IMR-90 (cell line): ENCODE measurements at regions not wholly inside any gene's neighbourhood (a gene's known extent, or its start where the extent isn't known, plus 50 kb on each side); places are given as distances from the start of the nearest gene placed in this dataset.

Experiments
- ATAC-seq: fragments of 200-7000 bp; cut with Tn5 transposase; 2 replicates; pipeline ENCODE4 v1.9.1; 2020; ENCODE audit warnings: low read depth, mild to moderate bottlenecking, moderate library complexity
- BruUV-seq: library from RNA; stranded (reverse); fragments of 400-500 nt; replicated peaks from 2 replicates; lab custom pipeline; 2021; lab: Mats Ljungman, UMichigan
- CTCF ChIA-PET: fragments of 300-600 bp; formaldehyde crosslinking; extraction: SDS; loops from one replicate; lab custom pipeline; 2021; ENCODE audit warnings: antibody characterized with exemption; lab: Yijun Ruan, JAX
- POLR2A ChIA-PET: fragments of 300-600 bp; sonication (Branson Sonifier 250); formaldehyde crosslinking; loops from one replicate; lab custom pipeline; 2022; ENCODE audit warnings: antibody characterized with exemption; ENCODE audit not compliant: unreplicated experiment; lab: Charles Lee
- DNase-seq: peaks from one replicate; pipeline ENCODE4 v3.0.0; 2013
- H2AFZ ChIP-seq: replicated peaks from 2 replicates; pipeline ENCODE3; 2013; ENCODE audit warnings: low read length, mild to moderate bottlenecking; ENCODE audit not compliant: poor library complexity
- H2AK5ac ChIP-seq: 2 replicates; pipeline ENCODE4 v1.6.1; 2013; ENCODE audit warnings: low read depth, low read length, inconsistent platforms
- H2AK9ac ChIP-seq: replicated peaks from 2 replicates; pipeline ENCODE3; 2013; ENCODE audit warnings: mild to moderate bottlenecking, low read depth, low read length, moderate library complexity; ENCODE audit not compliant: poor library complexity
- H2BK120ac ChIP-seq: 2 replicates; pipeline ENCODE4 v1.6.1; 2013; ENCODE audit warnings: low read depth, low read length, inconsistent platforms
- H2BK15ac ChIP-seq: 3 replicates; pipeline ENCODE4 v1.6.1; 2013; ENCODE audit warnings: low read depth, low read length, inconsistent platforms
- H2BK20ac ChIP-seq: 2 replicates; pipeline ENCODE4 v1.6.1; 2013; ENCODE audit warnings: low read depth, mild to moderate bottlenecking, inconsistent platforms, low read length, moderate library complexity
- H2BK5ac ChIP-seq: 2 replicates; pipeline ENCODE4 v1.6.1; 2013; ENCODE audit warnings: mild to moderate bottlenecking, low read depth, low read length, inconsistent platforms; ENCODE audit not compliant: poor library complexity, severe bottlenecking
- H3K14ac ChIP-seq: replicated peaks from 2 replicates; pipeline ENCODE4 v1.6.1; 2013; ENCODE audit warnings: low read depth, low read length, inconsistent platforms
- H3K18ac ChIP-seq: 2 replicates; pipeline ENCODE4 v1.6.1; 2013; ENCODE audit warnings: low read depth, low read length, control low read depth
- H3K23ac ChIP-seq: 2 replicates; pipeline ENCODE4 v1.6.1; 2013; ENCODE audit warnings: low read depth, low read length, inconsistent platforms
- H3K27ac ChIP-seq: 2 replicates; pipeline ENCODE4 v1.5.1; 2013; ENCODE audit warnings: mild to moderate bottlenecking, control low read depth, low read length; ENCODE audit not compliant: insufficient read depth
- H3K27me3 ChIP-seq: 2 replicates; pipeline ENCODE4 v1.6.1; 2013; ENCODE audit warnings: low read length; ENCODE audit not compliant: control insufficient read depth, insufficient read depth
- H3K36me3 ChIP-seq: 2 replicates; pipeline ENCODE4 v1.6.1; 2013; ENCODE audit warnings: low read length, mixed read lengths; ENCODE audit not compliant: control insufficient read depth, insufficient read depth
- H3K4ac ChIP-seq: 2 replicates; pipeline ENCODE4 v1.6.1; 2013; ENCODE audit warnings: low read depth, low read length, inconsistent platforms
- H3K4me1 ChIP-seq: 2 replicates; pipeline ENCODE4 v1.6.1; 2013; ENCODE audit warnings: low read length, mixed read lengths; ENCODE audit not compliant: control insufficient read depth, insufficient read depth
- H3K4me2 ChIP-seq: 2 replicates; pipeline ENCODE4 v1.6.1; 2013; ENCODE audit warnings: low read depth, mild to moderate bottlenecking, control low read depth, low read length, moderate library complexity
- H3K4me3 ChIP-seq: 2 replicates; pipeline ENCODE4 v1.5.1; 2013; ENCODE audit warnings: low read depth, mild to moderate bottlenecking, control low read depth, low read length, moderate library complexity; ENCODE audit not compliant: insufficient read depth
- H3K56ac ChIP-seq: 2 replicates; pipeline ENCODE4 v1.6.1; 2013; ENCODE audit warnings: low read length, inconsistent platforms; ENCODE audit not compliant: insufficient read depth; ENCODE audit errors: extremely low read depth
- H3K79me1 ChIP-seq, 2 experiments: 2 replicates each; pipeline ENCODE4 v1.6.1; 2013; ENCODE audit warnings: low read length in 2 of 2, inconsistent platforms in 1 of 2, low read depth in 1 of 2
- H3K9ac ChIP-seq: 2 replicates; pipeline ENCODE4 v1.6.1; 2013; ENCODE audit warnings: low read depth, low read length, control low read depth
- H3K9me1 ChIP-seq: 2 replicates; pipeline ENCODE4 v1.6.1; 2013; ENCODE audit warnings: low read length, inconsistent platforms; ENCODE audit not compliant: insufficient read depth
- H3K9me3 ChIP-seq: 2 replicates; pipeline ENCODE4 v1.6.1; 2013; ENCODE audit warnings: low read length; ENCODE audit not compliant: control insufficient read depth, insufficient read depth
- H4K20me1 ChIP-seq: 2 replicates; pipeline ENCODE4 v1.6.1; 2013; ENCODE audit warnings: low read length, inconsistent platforms; ENCODE audit not compliant: insufficient read depth
- H4K5ac ChIP-seq: 2 replicates; pipeline ENCODE4 v1.6.1; 2013; ENCODE audit warnings: mild to moderate bottlenecking, low read depth, low read length, control low read depth
- H4K8ac ChIP-seq, 2 experiments: 2 replicates each; pipeline ENCODE4 v1.6.1; 2013; ENCODE audit warnings: low read depth in 2 of 2, low read length in 2 of 2, control low read depth in 1 of 2, inconsistent platforms in 1 of 2
- H4K91ac ChIP-seq: 2 replicates; pipeline ENCODE4 v1.6.1; 2013; ENCODE audit warnings: low read depth, low read length, inconsistent platforms; ENCODE audit not compliant: insufficient read depth
- CEBPB ChIP-seq: IDR thresholded peaks from 2 replicates; pipeline ENCODE4 v1.6.1; 2012; ENCODE audit warnings: low read depth, low read length, improper control_type of control experiment
- MXI1 ChIP-seq: IDR thresholded peaks from 2 replicates; pipeline ENCODE4 v1.6.1; 2012; ENCODE audit warnings: low read depth, mild to moderate bottlenecking, low read length, moderate library complexity, borderline replicate concordance
- POLR2A ChIP-seq: IDR thresholded peaks from 2 replicates; pipeline ENCODE4 v1.6.1; 2012; ENCODE audit warnings: mild to moderate bottlenecking, low read depth, low read length
- RCOR1 ChIP-seq: IDR thresholded peaks from 2 replicates; pipeline ENCODE4 v1.6.1; 2012; ENCODE audit warnings: mild to moderate bottlenecking, low read length, improper control_type of control experiment; ENCODE audit not compliant: insufficient replicate concordance
- RFX5 ChIP-seq: IDR thresholded peaks from 2 replicates; pipeline ENCODE4 v1.8.0; 2012; ENCODE audit warnings: low read depth, mild to moderate bottlenecking, low read length, moderate library complexity
- SMC3 ChIP-seq: fragments of 150-350 bp; IDR thresholded peaks from 2 replicates; pipeline ENCODE4 v1.6.1; 2016; ENCODE audit warnings: low read depth, mild to moderate bottlenecking, antibody characterized with exemption, low read length, moderate library complexity
- WGBS, 2 experiments: methylation state at CpG; one replicate each; pipeline versions ENCODE4 v1.1.5 to v1.1.7; 2013; ENCODE audit warnings: missing lambda C conversion rate in 2 of 2; ENCODE audit not compliant: insufficient read length in 1 of 2; ENCODE audit errors: extremely low coverage in 2 of 2; 5-methylcytosine and 5-hydroxymethylcytosine counted together
- dilution Hi-C: fragments of 300-500 bp; cut with HindIII; formaldehyde crosslinking; loops from one replicate; pipeline ENCODE4 v1.14.3; 2018; ENCODE audit warnings: low sequenced_read_pairs; ENCODE audit not compliant: unreplicated experiment
- in situ Hi-C: fragments of 300-500 bp; cut with MboI; formaldehyde crosslinking; loops from 3 replicates; pipeline ENCODE4 v1.14.3; 2019; ENCODE audit warnings: low sequenced_read_pairs, inconsistent platforms, mixed read lengths
- intact Hi-C: fragments of 100-400 bp; cut with micrococcal nuclease; formaldehyde crosslinking; loops from 2 replicates; pipeline ENCODE4 v1.10.0; 2022
- TF ChIP-seq, protein P1 (sequence below): fragments of 150-350 bp; IDR thresholded peaks from 2 replicates; pipeline ENCODE4 v1.6.1; 2016; ENCODE audit warnings: low read depth, mild to moderate bottlenecking, low read length, moderate library complexity, borderline replicate concordance
- TF ChIP-seq, protein P2 (sequence below): conservative IDR thresholded peaks from 2 replicates; pipeline ENCODE4 v1.5.1; 2012; ENCODE audit warnings: mild to moderate bottlenecking, low read depth, low read length, improper control_type of control experiment

DNA sequence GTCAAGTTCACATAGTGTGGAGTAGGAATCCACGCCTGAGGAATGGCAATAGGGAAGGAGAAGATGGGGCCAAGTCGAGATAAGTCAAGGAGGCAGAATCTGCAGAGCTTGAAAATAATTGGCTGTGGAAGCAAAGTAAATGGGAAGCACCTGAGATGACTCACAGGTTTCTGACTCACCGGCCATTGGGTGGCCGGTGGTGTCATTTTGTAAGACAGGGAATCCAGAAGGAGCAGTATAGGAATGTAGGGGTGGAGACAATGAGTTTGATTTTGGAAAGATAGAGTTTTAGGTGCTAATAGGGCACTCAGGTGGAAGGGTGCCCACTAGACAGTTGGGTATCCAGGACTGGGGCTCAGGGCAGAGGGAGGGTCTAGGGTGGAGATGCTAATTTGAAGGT lies 201.0 kb upstream of the MAMLD1 start:
- in situ Hi-C loops: no loop called here

More for the DNA sequence above, 201.0 kb upstream of the MAMLD1 start:
- no peak overlapping the region for H2AK5ac ChIP-seq
- dilution Hi-C loops (no loop called here), intact Hi-C loops (no loop called here)
- H3K14ac ChIP-seq: no peak overlapping the region
- H3K9me3 ChIP-seq: no peaks in the 10 kb centered on the region
- H3K4me1 ChIP-seq: no peaks in the 10 kb centered on the region
- H3K4me2 ChIP-seq: no peak overlapping the region
- H4K91ac ChIP-seq: no peak overlapping the region
- no peak overlapping the region for H3K9ac ChIP-seq
- H3K18ac ChIP-seq: no peak overlapping the region
- no peak overlapping the region for H3K23ac ChIP-seq
- DNase-seq (no peak), ATAC-seq (no peak)
- no TSS peak for BruUV-seq
- H4K20me1 ChIP-seq: no peaks in the 10 kb centered on the region
- 48% methylated on average over 2 of the region's 4 CpGs; no CpG with 5 or more reads in 1 of the 2 experiments for WGBS, 2 experiments
- H3K56ac ChIP-seq: no peak overlapping the region
- H2BK20ac ChIP-seq: no peak overlapping the region
- no peak overlapping the region for H2AK9ac ChIP-seq
- H2BK5ac ChIP-seq: no peak overlapping the region
- H4K8ac ChIP-seq: no peak overlapping the region
- no peaks in the 10 kb centered on the region for H3K9me1 ChIP-seq
- ChIA-PET CTCF (no interaction called here), POLR2A (no interaction called here)
- H2AFZ ChIP-seq: no peak overlapping the region
- H3K4ac ChIP-seq: no peak overlapping the region
- no peaks in the 10 kb centered on the region for H3K27me3 ChIP-seq
- H3K4me3 ChIP-seq: no peak overlapping the region
- TF ChIP-seq POLR2A: no peak
- no peak for TF ChIP-seq CEBPB
- no peak for TF ChIP-seq SMC3
- no peak for TF ChIP-seq RCOR1
- TF ChIP-seq, protein P1, sequence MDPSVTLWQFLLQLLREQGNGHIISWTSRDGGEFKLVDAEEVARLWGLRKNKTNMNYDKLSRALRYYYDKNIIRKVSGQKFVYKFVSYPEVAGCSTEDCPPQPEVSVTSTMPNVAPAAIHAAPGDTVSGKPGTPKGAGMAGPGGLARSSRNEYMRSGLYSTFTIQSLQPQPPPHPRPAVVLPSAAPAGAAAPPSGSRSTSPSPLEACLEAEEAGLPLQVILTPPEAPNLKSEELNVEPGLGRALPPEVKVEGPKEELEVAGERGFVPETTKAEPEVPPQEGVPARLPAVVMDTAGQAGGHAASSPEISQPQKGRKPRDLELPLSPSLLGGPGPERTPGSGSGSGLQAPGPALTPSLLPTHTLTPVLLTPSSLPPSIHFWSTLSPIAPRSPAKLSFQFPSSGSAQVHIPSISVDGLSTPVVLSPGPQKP: no peak
- TF ChIP-seq RFX5: no peak
- TF ChIP-seq, protein P2, sequence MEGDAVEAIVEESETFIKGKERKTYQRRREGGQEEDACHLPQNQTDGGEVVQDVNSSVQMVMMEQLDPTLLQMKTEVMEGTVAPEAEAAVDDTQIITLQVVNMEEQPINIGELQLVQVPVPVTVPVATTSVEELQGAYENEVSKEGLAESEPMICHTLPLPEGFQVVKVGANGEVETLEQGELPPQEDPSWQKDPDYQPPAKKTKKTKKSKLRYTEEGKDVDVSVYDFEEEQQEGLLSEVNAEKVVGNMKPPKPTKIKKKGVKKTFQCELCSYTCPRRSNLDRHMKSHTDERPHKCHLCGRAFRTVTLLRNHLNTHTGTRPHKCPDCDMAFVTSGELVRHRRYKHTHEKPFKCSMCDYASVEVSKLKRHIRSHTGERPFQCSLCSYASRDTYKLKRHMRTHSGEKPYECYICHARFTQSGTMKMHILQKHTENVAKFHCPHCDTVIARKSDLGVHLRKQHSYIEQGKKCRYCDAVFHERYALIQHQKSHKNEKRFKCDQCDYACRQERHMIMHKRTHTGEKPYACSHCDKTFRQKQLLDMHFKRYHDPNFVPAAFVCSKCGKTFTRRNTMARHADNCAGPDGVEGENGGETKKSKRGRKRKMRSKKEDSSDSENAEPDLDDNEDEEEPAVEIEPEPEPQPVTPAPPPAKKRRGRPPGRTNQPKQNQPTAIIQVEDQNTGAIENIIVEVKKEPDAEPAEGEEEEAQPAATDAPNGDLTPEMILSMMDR: no peak
- TF ChIP-seq MXI1: no peak
- H3K27ac ChIP-seq: no peak overlapping the region
- no peaks in the 10 kb centered on the region for H3K79me1 ChIP-seq
- no peak overlapping the region for H4K5ac ChIP-seq
- H2BK120ac ChIP-seq: no peak overlapping the region
- no peak overlapping the region for H2BK15ac ChIP-seq
- no peaks in the 10 kb centered on the region for H3K36me3 ChIP-seq
